MM.1S (cell line): ENCODE measurements at regions not wholly inside any gene's neighbourhood (a gene's known extent, or its start where the extent isn't known, plus 50 kb on each side); places are given as distances from the start of the nearest gene placed in this dataset.

ENCODE experiments used
- EZH2 ChIP-seq: fragments of 300-600 bp; sonication (generic); optimal IDR thresholded peaks from 2 replicates; pipeline ENCODE3; 2017; ENCODE audit warnings: low read depth, mild to moderate bottlenecking, antibody characterized with exemption, low read length, mixed read lengths
- TF ChIP-seq, protein P1 (sequence below): fragments of 300-600 bp; sonication (generic); IDR thresholded peaks from 2 replicates; pipeline ENCODE4 v1.5.1; 2016; ENCODE audit warnings: antibody characterized with exemption, low read length, mixed read lengths

DNA sequence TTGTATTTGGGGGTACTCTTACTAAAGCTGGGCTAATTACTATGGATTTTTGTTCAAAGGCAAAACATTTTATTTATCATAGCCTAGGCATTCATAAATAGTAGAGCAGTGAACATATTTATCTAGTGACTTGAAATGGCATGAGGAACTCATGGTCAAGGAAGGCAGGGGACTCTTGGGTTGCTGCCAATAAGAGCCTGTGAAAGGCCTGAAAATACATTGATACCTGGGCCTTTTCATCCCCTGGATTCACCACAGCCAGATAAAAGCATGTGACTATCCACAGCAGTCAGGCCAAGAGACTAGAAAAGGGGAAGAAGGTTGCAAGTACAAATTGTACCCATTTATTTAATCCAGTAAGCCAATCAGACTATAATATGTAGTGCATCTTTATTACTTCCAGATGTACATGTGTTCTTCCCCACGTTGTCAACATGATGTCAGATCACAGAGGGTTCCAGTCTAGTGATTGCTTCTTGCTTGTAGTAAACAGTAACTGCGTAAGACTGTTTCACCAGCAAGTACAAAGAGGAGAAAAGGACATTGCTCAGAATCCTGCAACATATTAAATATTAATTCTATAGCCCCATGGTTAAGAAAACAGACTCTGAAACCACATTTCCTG lies 409.7 kb downstream of the NOVA1 start:
- TF ChIP-seq EZH2: no peak
- TF ChIP-seq, protein P1, sequence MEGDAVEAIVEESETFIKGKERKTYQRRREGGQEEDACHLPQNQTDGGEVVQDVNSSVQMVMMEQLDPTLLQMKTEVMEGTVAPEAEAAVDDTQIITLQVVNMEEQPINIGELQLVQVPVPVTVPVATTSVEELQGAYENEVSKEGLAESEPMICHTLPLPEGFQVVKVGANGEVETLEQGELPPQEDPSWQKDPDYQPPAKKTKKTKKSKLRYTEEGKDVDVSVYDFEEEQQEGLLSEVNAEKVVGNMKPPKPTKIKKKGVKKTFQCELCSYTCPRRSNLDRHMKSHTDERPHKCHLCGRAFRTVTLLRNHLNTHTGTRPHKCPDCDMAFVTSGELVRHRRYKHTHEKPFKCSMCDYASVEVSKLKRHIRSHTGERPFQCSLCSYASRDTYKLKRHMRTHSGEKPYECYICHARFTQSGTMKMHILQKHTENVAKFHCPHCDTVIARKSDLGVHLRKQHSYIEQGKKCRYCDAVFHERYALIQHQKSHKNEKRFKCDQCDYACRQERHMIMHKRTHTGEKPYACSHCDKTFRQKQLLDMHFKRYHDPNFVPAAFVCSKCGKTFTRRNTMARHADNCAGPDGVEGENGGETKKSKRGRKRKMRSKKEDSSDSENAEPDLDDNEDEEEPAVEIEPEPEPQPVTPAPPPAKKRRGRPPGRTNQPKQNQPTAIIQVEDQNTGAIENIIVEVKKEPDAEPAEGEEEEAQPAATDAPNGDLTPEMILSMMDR: no peak
